K562 (cell line): ENCODE measurements at regions not wholly inside any gene's neighbourhood (a gene's known extent, or its start where the extent isn't known, plus 50 kb on each side); places are given as distances from the start of the nearest gene placed in this dataset.

ENCODE experiments used
- ATAC-seq: fragments of 200-7000 bp; cut with Tn5 transposase; 3 replicates; pipeline ENCODE4 v1.9.1; 2020; ENCODE audit warnings: moderate library complexity
- BruUV-seq: library from RNA; stranded (reverse); fragments of 400-500 nt; replicated peaks from 2 replicates; lab custom pipeline; 2021; lab: Mats Ljungman, UMichigan
- CTCF ChIA-PET: fragments of 300-600 bp; formaldehyde crosslinking; extraction: SDS; loops from one replicate; lab custom pipeline; 2021; ENCODE audit warnings: low intra/inter-chr PET ratio; lab: Yijun Ruan, JAX
- POLR2A ChIA-PET: fragments of 300-600, 350-650 bp; sonication (Branson Sonifier 250); formaldehyde crosslinking; extraction: SDS; loops from one replicate; lab custom pipeline; 2021; ENCODE audit warnings: antibody characterized with exemption, inconsistent platforms; lab: Yijun Ruan, JAX
- DNase-seq, 4 experiments: peaks; one replicate each; pipeline versions ENCODE4 v3.0.0 to v3.0.0-alpha.2; 2011 to 2018; ENCODE audit warnings: low spot score in 3 of 4, mixed read lengths in 3 of 4; ENCODE audit errors: extremely low read depth in 1 of 4
- FAIRE-seq: peaks from 2 replicates; lab custom pipeline; 2011; peaks lifted over from hg19 to GRCh38; lab: Jason Lieb, UNC
- H2AFZ ChIP-seq: 2 replicates; pipeline ENCODE4 v1.6.0; 2011; ENCODE audit warnings: low read depth, low read length, control low read depth, inconsistent platforms
- H3K27ac ChIP-seq: fragments of 200-600 bp; 3 replicates; pipeline ENCODE4 v1.8.0; 2011; ENCODE audit warnings: low read depth, mild to moderate bottlenecking, control low read depth, inconsistent platforms, low read length, moderate library complexity, mixed read lengths; ENCODE audit errors: extremely low read depth
- H3K27me3 ChIP-seq, 2 experiments: fragments of 300-600 bp in 1 of 2; 2 replicates in 1 of 2; 3 replicates in 1 of 2; pipeline versions ENCODE4 v1.6.0 to v1.8.0; 2011; ENCODE audit warnings: inconsistent platforms in 2 of 2, low read length in 2 of 2, mild to moderate bottlenecking in 1 of 2, mixed read lengths in 1 of 2, moderate library complexity in 1 of 2; ENCODE audit not compliant: control insufficient read depth in 2 of 2, insufficient read depth in 2 of 2
- H3K36me3 ChIP-seq: fragments of 300-600 bp; 3 replicates; pipeline ENCODE4 v1.8.0; 2011; ENCODE audit warnings: mild to moderate bottlenecking, low read length, inconsistent platforms; ENCODE audit not compliant: control insufficient read depth, insufficient read depth
- H3K4me1 ChIP-seq, 2 experiments: fragments of 200-600 bp in 1 of 2; replicated peaks in 1 of 2; 2 replicates in 1 of 2; 3 replicates in 1 of 2; pipeline versions ENCODE4 v1.5.1 to v1.8.0; 2011; ENCODE audit warnings: inconsistent platforms in 2 of 2, low read length in 2 of 2, mild to moderate bottlenecking in 1 of 2, mixed read lengths in 1 of 2, moderate library complexity in 1 of 2; ENCODE audit not compliant: control insufficient read depth in 2 of 2, insufficient read depth in 2 of 2
- H3K4me2 ChIP-seq: 2 replicates; pipeline ENCODE4 v1.6.1; 2011; ENCODE audit warnings: low read length, control low read depth, inconsistent platforms, mixed read lengths; ENCODE audit not compliant: insufficient read depth
- H3K4me3 ChIP-seq: fragments of 200-600 bp; sonication (generic), shearing (Covaris generic); 2 replicates; pipeline ENCODE4 v1.5.1; 2016; ENCODE audit warnings: control low read depth, inconsistent platforms
- H3K79me2 ChIP-seq: fragments of 200-600 bp; 3 replicates; pipeline ENCODE4 v1.8.0; 2011; ENCODE audit warnings: low read length, inconsistent platforms; ENCODE audit not compliant: control insufficient read depth, insufficient read depth
- H3K9ac ChIP-seq, 2 experiments: 2 replicates each; pipeline versions ENCODE4 v1.6.0 to v1.6.1; 2011; ENCODE audit warnings: low read depth in 2 of 2, low read length in 2 of 2, control low read depth in 1 of 2, inconsistent platforms in 1 of 2, mild to moderate bottlenecking in 1 of 2, mixed read lengths in 1 of 2; ENCODE audit not compliant: insufficient read depth in 1 of 2
- H3K9me1 ChIP-seq: one replicate; pipeline ENCODE4 v1.6.0; 2011; ENCODE audit warnings: inconsistent platforms, mild to moderate bottlenecking, low read length, moderate library complexity; ENCODE audit not compliant: control insufficient read depth, insufficient read depth
- H3K9me3 ChIP-seq: replicated peaks from 2 replicates; pipeline ENCODE4 v1.5.1; 2011; ENCODE audit warnings: low read depth, low read length, inconsistent platforms; ENCODE audit not compliant: control insufficient read depth, insufficient read depth
- H4K20me1 ChIP-seq: replicated peaks from 2 replicates; pipeline ENCODE4 v1.6.1; 2011; ENCODE audit warnings: low read length, inconsistent platforms, mixed read lengths; ENCODE audit not compliant: control insufficient read depth, insufficient read depth
- DPF2 ChIP-seq: fragments of 450-650 bp; IDR thresholded peaks from 2 replicates; pipeline ENCODE4 v1.6.1; 2016
- E2F3 ChIP-seq: fragments of 250-450 bp; sonication (Bioruptor Pico); IDR thresholded peaks from 2 replicates; pipeline ENCODE4 v1.4.0; 2020; ENCODE audit warnings: mild to moderate bottlenecking
- HCFC1 ChIP-seq: IDR thresholded peaks from 2 replicates; pipeline ENCODE4 v1.6.1; 2012; ENCODE audit warnings: low read depth, low read length, improper control_type of control experiment
- HSF4 ChIP-seq: fragments of 250-450 bp; sonication (Bioruptor Pico); IDR thresholded peaks from 2 replicates; pipeline ENCODE4 v2.1.2; 2022; ENCODE audit warnings: mild to moderate bottlenecking, moderate library complexity, borderline replicate concordance
- NRF1 ChIP-seq, 2 experiments: fragments of 450-650 bp; IDR thresholded peaks in 1 of 2; conservative IDR thresholded peaks in 1 of 2; 2 replicates each; pipeline ENCODE4 v1.6.1; 2014; ENCODE audit warnings: mild to moderate bottlenecking in 2 of 2
- TAF1 ChIP-seq: IDR thresholded peaks from 2 replicates; pipeline ENCODE4 v1.6.1; 2011; ENCODE audit warnings: mild to moderate bottlenecking, low read length, moderate library complexity; ENCODE audit not compliant: insufficient read depth, control insufficient read depth, severe bottlenecking; ENCODE audit errors: extremely low read depth
- ZBED1 ChIP-seq: IDR thresholded peaks from 2 replicates; pipeline ENCODE4 v1.6.1; 2014
- ZKSCAN8 ChIP-seq: fragments of 200-800 bp; sonication (Bioruptor generic); IDR thresholded peaks from 2 replicates; pipeline ENCODE4 v1.6.1; 2016; ENCODE audit warnings: missing genetic modification characterization, missing compliant biosample characterization
- ZNF165 ChIP-seq: fragments of 250-450 bp; sonication (Bioruptor Pico); IDR thresholded peaks from 2 replicates; pipeline ENCODE4 v1.4.0; 2020; ENCODE audit warnings: borderline replicate concordance
- ZNF282 ChIP-seq: sonication (generic); formaldehyde crosslinking; IDR thresholded peaks from 2 replicates; pipeline ENCODE4 v1.8.1; 2023; ENCODE audit warnings: missing genetic modification reagents
- ZZZ3 ChIP-seq: fragments of 450-650 bp; IDR thresholded peaks from 2 replicates; pipeline ENCODE4 v1.6.1; 2016; ENCODE audit warnings: antibody characterized with exemption, mild to moderate bottlenecking, moderate library complexity
- WGBS: fragments of 100-300 bp; shearing (Covaris generic); methylation state at CpG from one replicate; pipeline ENCODE4 v1.1.6; 2016; ENCODE audit warnings: low coverage, mixed read lengths; ENCODE audit not compliant: insufficient coverage; ENCODE audit errors: missing lambda C conversion rate; 5-methylcytosine and 5-hydroxymethylcytosine counted together
- in situ Hi-C: fragments of 300-500 bp; cut with MboI; formaldehyde crosslinking; loops from 4 replicates; pipeline ENCODE4 v1.15.0; 2018; ENCODE audit warnings: inconsistent platforms, mixed read lengths
- intact Hi-C: fragments of 100-400 bp; cut with micrococcal nuclease; formaldehyde crosslinking; loops from 2 replicates; pipeline ENCODE4 v1.14.2; 2022
- TF ChIP-seq, protein P1 (sequence below): fragments of 450-650 bp; IDR thresholded peaks from 2 replicates; pipeline ENCODE4 v1.6.1; 2014; ENCODE audit warnings: low read depth, mild to moderate bottlenecking, moderate library complexity, borderline replicate concordance
- TF ChIP-seq, protein P2 (sequence below): sonication (generic); formaldehyde crosslinking; IDR thresholded peaks from 2 replicates; pipeline ENCODE4 v1.8.1; 2023; ENCODE audit warnings: missing genetic modification reagents, mild to moderate bottlenecking, borderline replicate concordance
- TF ChIP-seq, protein P3 (sequence below): IDR thresholded peaks from 2 replicates; pipeline ENCODE4 v1.6.1; 2014; ENCODE audit warnings: antibody characterized with exemption

DNA sequence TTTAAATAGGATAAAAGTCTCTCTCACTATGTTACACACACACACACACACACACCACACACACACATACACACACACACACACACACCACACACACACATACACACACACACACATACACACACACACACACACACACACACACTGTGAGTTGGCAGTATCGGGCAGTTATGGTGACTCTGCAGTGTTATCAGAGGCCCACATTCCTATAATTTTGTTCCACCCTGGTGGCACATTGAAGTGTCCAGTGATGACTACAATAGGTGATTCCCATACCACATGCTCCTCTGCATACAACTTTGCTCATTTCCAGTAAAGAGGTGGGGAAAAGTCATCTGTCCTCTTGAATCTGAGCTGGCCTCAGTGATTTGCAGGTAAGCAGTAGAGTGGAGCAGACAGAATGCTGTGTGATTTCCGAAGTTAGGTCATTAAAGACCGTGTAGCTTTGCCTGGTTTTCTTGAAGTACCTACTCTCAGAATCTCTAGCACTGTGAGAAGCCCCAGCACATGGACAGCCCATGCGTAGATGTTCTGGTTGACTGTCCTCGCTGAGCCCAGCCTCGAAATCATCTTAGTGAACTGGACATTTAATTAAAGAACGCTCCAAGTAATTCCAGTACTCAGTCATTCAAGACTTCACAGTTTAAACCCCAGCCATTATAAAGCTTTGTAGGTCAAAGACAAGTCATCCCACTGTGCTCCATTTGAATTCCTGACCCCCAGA is 836.6 kb upstream of the SOX9 start:
- Histone ChIP-seq H3K4me1 (no peaks in the 10 kb centered on the region), H3K4me3 (no peak overlapping the region), H3K36me3 (no peaks in the 10 kb centered on the region), H3K9ac (no peak overlapping the region), H3K9me3 (no peaks in the 10 kb centered on the region; the same call in 1 of the 2 replicates), H3K4me2 (no peak overlapping the region), H3K27me3 (no peaks in the 10 kb centered on the region), H4K20me1 (no peaks in the 10 kb centered on the region), H3K9me1 (no peaks in the 10 kb centered on the region), H2AFZ (no peak overlapping the region), H3K79me2 (no peaks in the 10 kb centered on the region), H3K27ac (no peak overlapping the region)
- no TSS peak for BruUV-seq
- intact Hi-C loops = no loop called here
- WGBS = 1% methylated on average over 6 of the region's 7 CpGs
- FAIRE-seq (no peak), ATAC-seq (no peak), DNase-seq (no peak)
- in situ Hi-C loops = no loop called here
- CTCF ChIA-PET = no interaction called here
- POLR2A ChIA-PET = no interaction called here
- TF ChIP-seq NRF1 (conservative IDR thresholded peaks at IDR 0.05 in 1 of 2, IDR thresholded peaks at IDR 0.05 in 1 of 2) = no peak
- TF ChIP-seq DPF2 = no peak
- no peak for TF ChIP-seq ZNF282 (CRISPR knock-in tag)
- no peak for TF ChIP-seq E2F3 (CRISPR knock-in tag)
- TF ChIP-seq ZNF165 = no peak
- no peak for TF ChIP-seq TAF1
- TF ChIP-seq, protein P1, sequence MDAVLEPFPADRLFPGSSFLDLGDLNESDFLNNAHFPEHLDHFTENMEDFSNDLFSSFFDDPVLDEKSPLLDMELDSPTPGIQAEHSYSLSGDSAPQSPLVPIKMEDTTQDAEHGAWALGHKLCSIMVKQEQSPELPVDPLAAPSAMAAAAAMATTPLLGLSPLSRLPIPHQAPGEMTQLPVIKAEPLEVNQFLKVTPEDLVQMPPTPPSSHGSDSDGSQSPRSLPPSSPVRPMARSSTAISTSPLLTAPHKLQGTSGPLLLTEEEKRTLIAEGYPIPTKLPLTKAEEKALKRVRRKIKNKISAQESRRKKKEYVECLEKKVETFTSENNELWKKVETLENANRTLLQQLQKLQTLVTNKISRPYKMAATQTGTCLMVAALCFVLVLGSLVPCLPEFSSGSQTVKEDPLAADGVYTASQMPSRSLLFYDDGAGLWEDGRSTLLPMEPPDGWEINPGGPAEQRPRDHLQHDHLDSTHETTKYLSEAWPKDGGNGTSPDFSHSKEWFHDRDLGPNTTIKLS = no peak
- TF ChIP-seq, protein P2, sequence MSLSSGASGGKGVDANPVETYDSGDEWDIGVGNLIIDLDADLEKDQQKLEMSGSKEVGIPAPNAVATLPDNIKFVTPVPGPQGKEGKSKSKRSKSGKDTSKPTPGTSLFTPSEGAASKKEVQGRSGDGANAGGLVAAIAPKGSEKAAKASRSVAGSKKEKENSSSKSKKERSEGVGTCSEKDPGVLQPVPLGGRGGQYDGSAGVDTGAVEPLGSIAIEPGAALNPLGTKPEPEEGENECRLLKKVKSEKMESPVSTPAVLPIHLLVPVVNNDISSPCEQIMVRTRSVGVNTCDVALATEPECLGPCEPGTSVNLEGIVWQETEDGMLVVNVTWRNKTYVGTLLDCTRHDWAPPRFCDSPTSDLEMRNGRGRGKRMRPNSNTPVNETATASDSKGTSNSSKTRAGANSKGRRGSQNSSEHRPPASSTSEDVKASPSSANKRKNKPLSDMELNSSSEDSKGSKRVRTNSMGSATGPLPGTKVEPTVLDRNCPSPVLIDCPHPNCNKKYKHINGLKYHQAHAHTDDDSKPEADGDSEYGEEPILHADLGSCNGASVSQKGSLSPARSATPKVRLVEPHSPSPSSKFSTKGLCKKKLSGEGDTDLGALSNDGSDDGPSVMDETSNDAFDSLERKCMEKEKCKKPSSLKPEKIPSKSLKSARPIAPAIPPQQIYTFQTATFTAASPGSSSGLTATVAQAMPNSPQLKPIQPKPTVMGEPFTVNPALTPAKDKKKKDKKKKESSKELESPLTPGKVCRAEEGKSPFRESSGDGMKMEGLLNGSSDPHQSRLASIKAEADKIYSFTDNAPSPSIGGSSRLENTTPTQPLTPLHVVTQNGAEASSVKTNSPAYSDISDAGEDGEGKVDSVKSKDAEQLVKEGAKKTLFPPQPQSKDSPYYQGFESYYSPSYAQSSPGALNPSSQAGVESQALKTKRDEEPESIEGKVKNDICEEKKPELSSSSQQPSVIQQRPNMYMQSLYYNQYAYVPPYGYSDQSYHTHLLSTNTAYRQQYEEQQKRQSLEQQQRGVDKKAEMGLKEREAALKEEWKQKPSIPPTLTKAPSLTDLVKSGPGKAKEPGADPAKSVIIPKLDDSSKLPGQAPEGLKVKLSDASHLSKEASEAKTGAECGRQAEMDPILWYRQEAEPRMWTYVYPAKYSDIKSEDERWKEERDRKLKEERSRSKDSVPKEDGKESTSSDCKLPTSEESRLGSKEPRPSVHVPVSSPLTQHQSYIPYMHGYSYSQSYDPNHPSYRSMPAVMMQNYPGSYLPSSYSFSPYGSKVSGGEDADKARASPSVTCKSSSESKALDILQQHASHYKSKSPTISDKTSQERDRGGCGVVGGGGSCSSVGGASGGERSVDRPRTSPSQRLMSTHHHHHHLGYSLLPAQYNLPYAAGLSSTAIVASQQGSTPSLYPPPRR (CRISPR knock-in tag) = no peak
- no peak for TF ChIP-seq ZZZ3
- no peak for TF ChIP-seq ZBED1
- TF ChIP-seq HCFC1 = no peak
- no peak for TF ChIP-seq HSF4
- TF ChIP-seq ZKSCAN8 (CRISPR knock-in tag) = no peak
- TF ChIP-seq, protein P3, sequence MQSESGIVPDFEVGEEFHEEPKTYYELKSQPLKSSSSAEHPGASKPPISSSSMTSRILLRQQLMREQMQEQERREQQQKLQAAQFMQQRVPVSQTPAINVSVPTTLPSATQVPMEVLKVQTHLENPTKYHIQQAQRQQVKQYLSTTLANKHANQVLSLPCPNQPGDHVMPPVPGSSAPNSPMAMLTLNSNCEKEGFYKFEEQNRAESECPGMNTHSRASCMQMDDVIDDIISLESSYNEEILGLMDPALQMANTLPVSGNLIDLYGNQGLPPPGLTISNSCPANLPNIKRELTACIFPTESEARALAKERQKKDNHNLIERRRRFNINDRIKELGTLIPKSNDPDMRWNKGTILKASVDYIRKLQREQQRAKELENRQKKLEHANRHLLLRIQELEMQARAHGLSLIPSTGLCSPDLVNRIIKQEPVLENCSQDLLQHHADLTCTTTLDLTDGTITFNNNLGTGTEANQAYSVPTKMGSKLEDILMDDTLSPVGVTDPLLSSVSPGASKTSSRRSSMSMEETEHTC = no peak
